Fibroblast of the aortic adventitia (primary cell): ENCODE measurements at regions not wholly inside any gene's neighbourhood (a gene's known extent, or its start where the extent isn't known, plus 50 kb on each side); places are given as distances from the start of the nearest gene placed in this dataset.

Source experiments
- DNase-seq: peaks from one replicate; pipeline ENCODE4 v3.0.0-alpha.2; 2010; ENCODE audit warnings: low read depth
- H3K4me3 ChIP-seq: 2 replicates; pipeline ENCODE4 v1.5.1; 2011; ENCODE audit warnings: low read depth, mild to moderate bottlenecking, control low read depth, low read length, moderate library complexity
- CTCF ChIP-seq: IDR thresholded peaks from 2 replicates; pipeline ENCODE4 v1.5.1; 2011; ENCODE audit warnings: mild to moderate bottlenecking, low read length, control low read depth, inconsistent platforms; ENCODE audit not compliant: insufficient read depth

DNA sequence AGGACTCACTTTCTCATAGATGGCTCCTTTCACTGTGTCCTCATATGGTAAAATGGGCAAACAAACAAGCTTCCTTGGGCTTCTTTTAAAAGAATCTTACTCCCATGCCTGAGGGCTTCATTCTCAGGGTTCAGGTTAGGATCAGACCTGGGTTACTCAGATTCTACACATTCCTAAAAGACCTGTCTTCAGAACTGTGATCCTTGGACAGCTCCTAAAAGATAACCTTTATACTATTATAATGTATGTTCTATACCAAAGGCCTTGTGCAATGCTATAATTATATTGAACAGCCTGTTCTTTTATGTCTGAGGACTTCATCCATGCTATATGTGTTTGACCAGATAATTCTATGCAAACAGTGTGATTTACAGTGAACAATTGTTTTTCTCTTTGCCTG, 264.4 kb upstream of the CDH10 start:
- no peak overlapping the region for H3K4me3 ChIP-seq
- TF ChIP-seq CTCF, result no peak

GRCh38 chr5:24906689-24907088, 261.9 kb upstream of the CDH10 start:
- no peak for TF ChIP-seq CTCF
- no peak for DNase-seq
- no peak overlapping the region for H3K4me3 ChIP-seq

More for the DNA sequence above, 264.4 kb upstream of the CDH10 start:
- DNase-seq, result no peak

- DNase-seq, result no peak
- no peak overlapping the region for H3K4me3 ChIP-seq
- TF ChIP-seq CTCF, result no peak
Observed at GRCh38 chr5:24904981-24905517, 260.3 kb upstream of the CDH10 start.

- H3K4me3 ChIP-seq, result no peak overlapping the region
- no peak for TF ChIP-seq CTCF
- no peak for DNase-seq
Observed at GRCh38 chr5:24899180-24899579, 254.4 kb upstream of the CDH10 start.

- no peak overlapping the region for H3K4me3 ChIP-seq
- DNase-seq, result no peak
- no peak for TF ChIP-seq CTCF
Observed at GRCh38 chr5:24864244-24864643, 219.5 kb upstream of the CDH10 start.

GRCh38 chr5:24862117-24862516, 217.3 kb upstream of the CDH10 start:
- no peak overlapping the region for H3K4me3 ChIP-seq
- TF ChIP-seq CTCF, result no peak
- no peak for DNase-seq

DNA sequence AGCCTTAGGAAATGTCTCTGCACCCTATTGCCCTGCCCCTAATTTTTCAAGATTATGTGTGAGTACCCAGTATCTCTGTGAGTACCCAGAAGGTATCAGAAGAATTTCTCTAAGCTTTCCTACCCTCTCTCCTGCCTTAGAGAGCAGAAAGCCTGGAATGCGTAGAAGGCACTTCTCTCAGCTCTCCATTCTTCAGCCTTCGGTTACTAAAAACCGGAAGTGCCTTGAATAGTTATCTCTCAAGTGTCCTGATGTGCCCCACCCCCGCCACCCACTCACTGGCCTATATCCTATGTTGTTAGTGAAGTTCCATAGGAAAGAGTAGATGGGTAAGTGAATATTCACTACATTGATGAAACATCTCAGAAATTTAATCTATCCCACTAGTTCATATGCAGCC, 210.7 kb upstream of the CDH10 start:
- DNase-seq, result no peak
- no peak for TF ChIP-seq CTCF
- H3K4me3 ChIP-seq, result no peak overlapping the region
